IMR-90 (cell line): ENCODE measurements at regions not wholly inside any gene's neighbourhood (a gene's known extent, or its start where the extent isn't known, plus 50 kb on each side); places are given as distances from the start of the nearest gene placed in this dataset.

Experiments
- BHLHE40 ChIP-seq: fragments of 150-350 bp; IDR thresholded peaks from 2 replicates; pipeline ENCODE4 v1.6.1; 2016; ENCODE audit warnings: mild to moderate bottlenecking, low read depth, low read length
- CEBPB ChIP-seq: IDR thresholded peaks from 2 replicates; pipeline ENCODE4 v1.6.1; 2012; ENCODE audit warnings: low read depth, low read length, improper control_type of control experiment
- CHD1 ChIP-seq: IDR thresholded peaks from 2 replicates; pipeline ENCODE4 v1.6.1; 2012; ENCODE audit warnings: low read depth, low read length, improper control_type of control experiment
- ELK1 ChIP-seq: fragments of 150-350 bp; IDR thresholded peaks from 2 replicates; pipeline ENCODE4 v1.6.1; 2016; ENCODE audit warnings: low read depth, mild to moderate bottlenecking, low read length, moderate library complexity, borderline replicate concordance
- FOS ChIP-seq: fragments of 150-350 bp; IDR thresholded peaks from 2 replicates; pipeline ENCODE4 v1.6.1; 2016; ENCODE audit warnings: low read depth, low read length
- MAFK ChIP-seq: IDR thresholded peaks from 2 replicates; pipeline ENCODE4 v1.6.1; 2012; ENCODE audit warnings: low read depth, low read length, improper control_type of control experiment
- MAZ ChIP-seq: IDR thresholded peaks from 2 replicates; pipeline ENCODE4 v1.6.1; 2012; ENCODE audit warnings: low read depth, mild to moderate bottlenecking, low read length, improper control_type of control experiment, moderate library complexity, borderline replicate concordance
- MXI1 ChIP-seq: IDR thresholded peaks from 2 replicates; pipeline ENCODE4 v1.6.1; 2012; ENCODE audit warnings: low read depth, mild to moderate bottlenecking, low read length, moderate library complexity, borderline replicate concordance
- POLR2A ChIP-seq: IDR thresholded peaks from 2 replicates; pipeline ENCODE4 v1.6.1; 2012; ENCODE audit warnings: mild to moderate bottlenecking, low read depth, low read length
- RAD21 ChIP-seq: IDR thresholded peaks from 2 replicates; pipeline ENCODE4 v1.6.1; 2012; ENCODE audit warnings: low read length, improper control_type of control experiment
- RCOR1 ChIP-seq: IDR thresholded peaks from 2 replicates; pipeline ENCODE4 v1.6.1; 2012; ENCODE audit warnings: mild to moderate bottlenecking, low read length, improper control_type of control experiment; ENCODE audit not compliant: insufficient replicate concordance
- RFX5 ChIP-seq: IDR thresholded peaks from 2 replicates; pipeline ENCODE4 v1.8.0; 2012; ENCODE audit warnings: low read depth, mild to moderate bottlenecking, low read length, moderate library complexity
- SMC3 ChIP-seq: fragments of 150-350 bp; IDR thresholded peaks from 2 replicates; pipeline ENCODE4 v1.6.1; 2016; ENCODE audit warnings: low read depth, mild to moderate bottlenecking, antibody characterized with exemption, low read length, moderate library complexity
- TF ChIP-seq, protein P1 (sequence below): conservative IDR thresholded peaks from 2 replicates; pipeline ENCODE4 v1.5.1; 2012; ENCODE audit warnings: mild to moderate bottlenecking, low read depth, low read length, improper control_type of control experiment

GRCh38 chr12:66060163-66060907, 70.2 kb downstream of the LLPH start:
- TF ChIP-seq, protein P1, sequence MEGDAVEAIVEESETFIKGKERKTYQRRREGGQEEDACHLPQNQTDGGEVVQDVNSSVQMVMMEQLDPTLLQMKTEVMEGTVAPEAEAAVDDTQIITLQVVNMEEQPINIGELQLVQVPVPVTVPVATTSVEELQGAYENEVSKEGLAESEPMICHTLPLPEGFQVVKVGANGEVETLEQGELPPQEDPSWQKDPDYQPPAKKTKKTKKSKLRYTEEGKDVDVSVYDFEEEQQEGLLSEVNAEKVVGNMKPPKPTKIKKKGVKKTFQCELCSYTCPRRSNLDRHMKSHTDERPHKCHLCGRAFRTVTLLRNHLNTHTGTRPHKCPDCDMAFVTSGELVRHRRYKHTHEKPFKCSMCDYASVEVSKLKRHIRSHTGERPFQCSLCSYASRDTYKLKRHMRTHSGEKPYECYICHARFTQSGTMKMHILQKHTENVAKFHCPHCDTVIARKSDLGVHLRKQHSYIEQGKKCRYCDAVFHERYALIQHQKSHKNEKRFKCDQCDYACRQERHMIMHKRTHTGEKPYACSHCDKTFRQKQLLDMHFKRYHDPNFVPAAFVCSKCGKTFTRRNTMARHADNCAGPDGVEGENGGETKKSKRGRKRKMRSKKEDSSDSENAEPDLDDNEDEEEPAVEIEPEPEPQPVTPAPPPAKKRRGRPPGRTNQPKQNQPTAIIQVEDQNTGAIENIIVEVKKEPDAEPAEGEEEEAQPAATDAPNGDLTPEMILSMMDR: no peak
- TF ChIP-seq POLR2A (no peak), CEBPB (no peak), SMC3 (no peak), ELK1 (no peak), RAD21 (no peak), RCOR1 (no peak), CHD1 (no peak), MXI1 (no peak), RFX5 (no peak), BHLHE40 (no peak), FOS (no peak), MAFK (no peak), MAZ (no peak)
